GM13976 (cell line): ENCODE measurements at regions not wholly inside any gene's neighbourhood (a gene's known extent, or its start where the extent isn't known, plus 50 kb on each side); places are given as distances from the start of the nearest gene placed in this dataset.

ENCODE experiments used
- DNase-seq: peaks from one replicate; pipeline ENCODE4 v3.0.0; 2012; ENCODE audit warnings: low spot score
- CTCF ChIP-seq: IDR thresholded peaks from 2 replicates; pipeline ENCODE4 v1.5.1; 2012; ENCODE audit warnings: borderline replicate concordance, mild to moderate bottlenecking; ENCODE audit not compliant: insufficient read depth; ENCODE audit errors: extremely low read depth, missing control alignments, control extremely low read depth
- in situ Hi-C: fragments of 300-500 bp; cut with MboI; formaldehyde crosslinking; loops from one replicate; pipeline ENCODE4 v1.12.0; 2022; ENCODE audit warnings: low sequenced_read_pairs, mixed read lengths, inconsistent platforms; ENCODE audit not compliant: unreplicated experiment

- no peak for TF ChIP-seq CTCF
- DNase-seq: no peak
- in situ Hi-C loops: loop anchor here (10.0 kb wide), 2 partner anchors 410 to 750 kb away; partner anchors contain the start of gene MYOCD
These were observed 233.8 kb downstream of the MAP2K4 start for GRCh38 chr17:12254460-12254859.

- TF ChIP-seq CTCF: peak; percentile 51
- DNase-seq: peak; percentile 52
- in situ Hi-C loops: loop anchor here (10.0 kb wide), 2 partner anchors 408 to 748 kb away; partner anchors contain the start of gene MYOCD
These were observed 235.8 kb downstream of the MAP2K4 start for GRCh38 chr17:12256380-12256995.

GRCh38 chr17:12257176-12257575, 236.5 kb downstream of the MAP2K4 start:
- TF ChIP-seq CTCF: no peak
- DNase-seq: no peak
- in situ Hi-C loops: loop anchor here (10.0 kb wide), 2 partner anchors 408 to 748 kb away; partner anchors contain the start of gene MYOCD

GRCh38 chr17:12261354-12261753, 240.7 kb downstream of the MAP2K4 start:
- in situ Hi-C loops: no loop called here
- TF ChIP-seq CTCF: no peak
- DNase-seq: no peak

- no peak for DNase-seq
- TF ChIP-seq CTCF: no peak
- in situ Hi-C loops: no loop called here
These were observed 249.1 kb downstream of the MAP2K4 start for GRCh38 chr17:12269751-12270150.

GRCh38 chr17:12277827-12278226, 257.1 kb downstream of the MAP2K4 start:
- in situ Hi-C loops: no loop called here
- no peak for DNase-seq

More at GRCh38 chr17:12277827-12278226, 257.1 kb downstream of the MAP2K4 start:
- TF ChIP-seq CTCF: no peak
